GM19043 (cell line): ENCODE measurements at regions not wholly inside any gene's neighbourhood (a gene's known extent, or its start where the extent isn't known, plus 50 kb on each side); places are given as distances from the start of the nearest gene placed in this dataset.

Source experiments
- ATAC-seq: cut with Tn5 transposase; IDR thresholded peaks from one replicate; pipeline ENCODE4 v1.9.1; 2021; ENCODE audit warnings: low read depth; ENCODE audit not compliant: unreplicated experiment

DNA sequence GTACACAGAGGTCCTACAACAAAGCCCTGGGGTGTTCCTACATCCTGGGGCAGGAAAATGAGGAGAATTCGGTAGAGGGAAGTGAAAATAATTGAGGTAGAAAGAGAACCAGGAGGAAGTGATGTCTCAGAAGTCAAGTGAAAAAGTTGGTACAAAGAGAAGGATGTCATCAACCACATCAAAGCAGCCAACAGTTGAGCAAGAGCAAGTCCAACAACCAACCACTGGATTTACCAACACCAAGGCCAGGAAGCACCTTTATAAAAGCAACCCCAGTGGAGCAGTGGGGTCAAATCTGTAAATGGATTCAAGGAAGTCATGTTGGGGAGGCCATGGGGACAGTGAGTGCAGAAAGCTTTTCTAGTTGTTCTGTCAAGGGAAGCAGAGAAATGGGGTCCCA lies 360.4 kb downstream of the ZNF516 start:
- ATAC-seq = no peak

DNA sequence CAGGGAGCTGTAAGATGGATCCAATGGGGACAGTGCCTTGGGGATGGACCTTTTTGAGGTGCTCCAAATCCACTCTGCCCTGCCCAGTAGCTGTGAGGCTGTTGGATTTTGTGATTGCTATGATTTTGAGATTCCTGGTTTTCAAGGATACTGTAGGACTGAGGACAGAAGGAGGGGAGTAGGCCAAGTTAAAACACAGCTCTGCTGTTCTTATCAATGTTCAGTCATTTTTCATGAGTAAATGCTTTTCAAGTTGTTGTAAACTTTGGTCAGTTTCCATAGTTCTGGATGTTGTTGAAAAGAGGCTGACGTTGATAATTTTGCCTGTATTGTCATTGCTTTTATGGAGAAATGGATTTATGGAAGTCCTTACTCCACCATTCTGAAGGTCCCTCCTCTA lies 361.2 kb downstream of the ZNF516 start:
- no peak for ATAC-seq

DNA sequence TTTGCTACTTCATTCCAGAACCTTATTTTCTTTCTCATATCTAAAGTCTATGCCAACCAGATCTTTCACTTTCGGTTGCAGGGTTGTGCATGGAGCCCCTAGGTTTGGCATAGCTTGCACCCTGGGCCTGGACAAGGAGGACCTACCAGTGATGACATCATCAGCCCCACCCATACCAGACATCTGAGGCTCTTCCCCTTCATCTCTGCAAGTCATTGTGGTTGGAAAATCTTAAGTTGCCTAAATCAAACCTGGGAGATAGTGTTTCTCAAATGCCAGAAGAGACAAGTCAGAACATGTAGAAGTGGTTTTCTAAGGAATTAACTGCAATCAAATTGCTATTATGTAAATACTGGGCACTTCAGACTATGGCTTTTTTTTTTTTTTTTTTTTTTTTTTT lies 363.3 kb downstream of the ZNF516 start:
- ATAC-seq = no peak

DNA sequence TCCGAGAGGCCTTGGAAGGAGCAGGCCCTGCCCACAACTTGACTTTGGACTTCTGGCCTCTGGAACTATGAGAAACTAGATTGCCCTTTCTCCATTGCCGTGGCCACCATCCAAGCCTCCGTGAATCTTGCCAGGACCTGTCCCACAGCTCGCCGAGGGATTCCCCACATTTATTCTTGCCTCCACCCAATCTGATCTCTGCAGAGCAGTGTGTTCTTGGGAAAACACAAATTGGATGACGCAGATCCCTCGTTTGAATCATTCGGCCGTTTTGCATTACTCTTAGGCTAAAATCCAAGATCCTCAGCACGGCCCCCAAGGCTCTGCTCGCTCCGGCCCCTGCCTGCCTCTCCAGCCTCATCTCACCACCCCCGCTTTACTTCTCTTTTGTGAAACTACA lies 364.2 kb downstream of the ZNF516 start:
- no peak for ATAC-seq

DNA sequence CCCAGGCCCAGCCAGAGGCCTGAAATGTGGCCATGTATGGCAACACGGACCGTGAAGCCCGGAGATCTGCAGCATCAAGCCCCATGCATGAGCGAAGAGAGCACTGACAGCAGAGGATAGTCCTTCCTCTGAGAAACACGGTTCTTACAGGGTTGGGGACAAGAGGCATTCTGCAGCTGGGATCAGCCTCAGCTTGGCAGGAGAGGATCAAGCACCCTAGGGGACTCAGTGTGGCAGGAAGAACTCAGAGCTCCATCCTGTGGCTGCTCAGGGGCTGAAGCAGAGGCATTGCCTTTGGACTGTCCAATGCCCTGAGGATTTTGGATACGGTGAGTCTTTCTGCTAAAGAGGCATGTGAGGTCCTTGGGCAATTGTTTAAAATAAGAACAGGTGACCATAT lies 368.7 kb downstream of the ZNF516 start:
- no peak for ATAC-seq

DNA sequence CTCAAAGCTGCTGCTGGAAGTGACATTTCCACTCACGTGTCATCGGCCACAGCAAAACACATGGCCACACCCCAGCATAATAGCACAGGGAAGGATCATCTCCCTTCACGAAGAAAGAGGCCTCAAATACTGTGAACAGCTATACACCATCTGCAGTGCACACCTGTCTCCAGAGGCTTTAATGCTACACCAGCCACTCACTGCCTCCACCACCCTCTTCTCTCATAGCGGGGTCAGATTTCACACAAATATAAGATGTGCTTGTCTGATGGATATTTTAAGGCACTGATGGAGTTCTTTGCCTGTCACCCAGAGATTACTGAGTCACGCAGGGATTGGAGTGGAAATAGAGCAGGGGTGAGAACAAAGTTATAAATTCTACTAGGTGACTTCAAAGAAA lies 374.0 kb downstream of the ZNF516 start:
- no peak for ATAC-seq

DNA sequence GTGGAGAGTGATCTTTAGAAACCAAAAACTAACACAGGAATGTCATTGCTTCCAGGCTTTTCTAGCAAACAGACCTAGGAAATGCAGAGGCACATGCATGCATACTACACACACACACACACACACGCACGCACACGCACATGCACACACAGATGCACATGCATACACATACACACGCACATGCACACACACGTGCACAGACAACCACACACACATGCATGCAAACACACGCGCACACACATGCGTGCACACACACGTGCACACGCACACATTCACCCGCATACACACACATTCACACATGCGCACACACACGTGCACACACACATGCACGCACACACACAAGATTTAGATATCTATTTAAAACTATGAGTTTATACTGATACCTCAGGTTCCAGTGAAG lies 379.5 kb downstream of the ZNF516 start:
- no peak for ATAC-seq

DNA sequence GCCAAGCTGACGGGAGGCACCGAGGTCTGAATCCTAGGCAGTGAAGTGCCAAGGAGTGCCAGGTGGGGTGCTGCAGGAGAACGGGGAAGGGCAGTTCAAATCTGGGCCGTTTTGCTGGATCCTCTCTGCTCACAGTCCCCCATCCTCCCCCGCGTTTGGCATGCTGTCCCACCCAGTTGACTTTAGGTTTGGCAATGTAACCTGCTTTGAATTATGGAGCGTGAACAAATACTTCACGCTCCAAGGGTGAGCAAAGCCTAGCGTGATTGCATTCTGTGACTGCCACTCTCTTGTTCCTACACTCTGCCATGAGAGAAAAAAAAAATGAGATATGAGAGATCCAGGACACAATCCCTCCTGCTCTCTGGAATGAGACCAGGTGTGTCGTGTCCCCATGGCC lies 381.9 kb downstream of the ZNF516 start:
- no peak for ATAC-seq

DNA sequence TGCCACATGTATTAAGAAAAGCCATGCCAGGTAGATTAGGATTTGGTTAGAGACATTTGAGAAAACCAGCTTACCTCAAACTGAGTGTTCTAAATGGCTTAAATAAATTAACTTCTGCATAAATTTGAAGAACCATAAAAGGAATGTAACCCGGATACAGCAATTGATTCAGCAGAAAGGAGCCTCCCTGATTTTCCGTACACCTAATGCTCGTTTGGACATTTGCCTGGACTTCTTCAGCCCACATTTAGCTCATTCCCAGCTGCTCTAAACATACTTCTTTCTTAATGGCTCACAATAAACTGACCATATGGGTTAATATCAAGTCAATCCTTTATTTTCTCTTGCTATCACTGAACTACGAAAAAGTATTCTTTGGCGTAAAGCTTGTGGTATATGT lies 392.4 kb downstream of the ZNF516 start:
- ATAC-seq = no peak

DNA sequence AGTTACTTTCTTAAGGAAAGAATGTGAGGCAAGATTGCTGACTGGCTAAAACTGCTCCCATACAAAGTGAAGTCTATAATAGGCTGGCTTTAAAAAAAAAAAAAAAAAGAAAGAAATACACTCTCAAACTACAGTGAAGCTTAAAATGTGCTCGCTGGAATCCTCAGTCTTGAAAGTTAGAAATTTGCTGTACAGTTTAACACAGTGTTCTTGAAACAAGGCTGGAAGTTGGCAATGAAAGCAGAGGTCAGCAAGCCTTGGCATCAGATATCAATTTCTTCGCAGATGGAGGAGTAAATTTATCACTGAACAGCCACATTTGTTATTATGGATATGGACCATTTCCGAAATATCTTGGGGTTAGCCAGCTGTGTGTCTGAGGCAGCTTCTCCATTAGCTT lies 392.9 kb downstream of the ZNF516 start:
- no peak for ATAC-seq

DNA sequence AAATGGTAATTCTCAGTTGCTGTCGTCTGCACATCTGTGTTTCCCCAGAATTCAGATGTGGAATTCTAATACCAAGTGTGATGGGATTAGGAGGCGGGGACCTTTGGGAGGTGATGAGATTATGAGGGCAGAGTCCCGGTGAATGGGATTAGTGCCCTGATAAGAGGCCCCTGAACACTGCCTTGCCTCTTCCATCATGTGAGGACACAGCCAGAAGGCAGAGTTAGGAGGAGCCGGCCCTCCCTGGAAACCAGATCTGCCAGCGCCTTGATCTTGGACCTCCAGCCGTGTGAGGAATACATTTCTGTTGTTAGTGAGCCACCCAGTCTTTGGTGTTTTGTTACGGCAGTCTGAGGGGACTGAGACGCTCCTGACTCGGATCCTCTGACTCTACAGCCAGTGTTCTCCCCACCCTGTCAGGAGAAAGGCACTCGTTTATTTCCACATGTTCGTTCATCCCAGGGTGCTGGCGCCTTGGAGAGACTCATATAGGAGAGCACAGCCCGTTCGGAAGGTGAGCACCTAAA lies 395.0 kb downstream of the ZNF516 start:
- no peak for ATAC-seq

DNA sequence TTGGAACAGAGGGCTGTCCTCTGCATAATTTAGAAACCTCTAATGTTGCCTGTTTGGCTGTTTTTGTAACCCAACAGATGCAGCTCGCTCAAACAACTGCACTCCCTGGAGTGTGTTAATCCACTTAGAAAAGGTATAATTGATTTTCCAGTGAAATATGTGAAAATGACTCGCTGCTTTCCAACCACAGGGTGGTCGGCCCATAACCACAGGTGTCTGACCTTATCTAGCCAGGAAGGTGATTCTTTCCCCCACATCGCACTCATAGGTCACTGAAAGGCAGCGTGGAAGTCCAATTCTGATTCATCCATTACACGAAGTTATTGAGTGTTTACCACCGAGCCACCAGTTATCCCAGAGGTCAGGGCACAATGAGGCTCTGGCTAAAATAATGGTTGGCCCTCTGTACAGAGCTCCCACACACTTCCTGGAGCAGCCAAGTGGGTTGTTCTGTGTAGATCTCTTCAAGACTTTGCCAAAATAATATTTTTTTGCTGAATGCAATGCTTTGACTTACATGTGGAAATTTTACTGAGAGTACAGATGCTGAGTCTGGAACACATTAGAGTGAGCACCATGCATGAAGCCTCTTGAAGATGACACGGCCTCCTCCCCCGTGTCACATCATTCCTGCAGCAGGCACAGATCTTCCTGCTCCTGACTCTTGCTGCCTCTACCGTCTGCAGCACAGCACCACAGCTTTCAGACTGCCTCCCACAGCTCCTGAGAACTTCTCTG lies 396.2 kb downstream of the ZNF516 start:
- no peak for ATAC-seq

DNA sequence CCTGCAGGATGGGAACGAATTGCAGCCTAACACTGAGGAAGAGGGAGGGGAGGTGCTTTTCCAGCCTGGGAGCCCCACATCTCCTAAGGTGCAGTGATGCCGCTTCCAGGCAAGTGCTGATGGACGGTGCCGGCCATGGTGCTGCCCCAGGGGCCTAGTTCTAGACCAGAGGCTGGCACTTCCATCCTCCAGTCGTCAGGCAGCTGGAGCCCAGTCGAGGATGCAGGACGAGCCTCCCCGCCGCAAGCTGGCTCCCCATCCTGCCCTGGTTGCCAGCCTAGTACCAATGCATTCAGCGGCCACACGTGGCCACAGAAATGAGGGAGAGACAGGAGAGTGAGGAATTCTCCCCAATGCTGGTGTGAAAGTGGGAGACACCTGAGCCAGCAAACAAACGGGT lies 413.5 kb downstream of the ZNF516 start:
- no peak for ATAC-seq

DNA sequence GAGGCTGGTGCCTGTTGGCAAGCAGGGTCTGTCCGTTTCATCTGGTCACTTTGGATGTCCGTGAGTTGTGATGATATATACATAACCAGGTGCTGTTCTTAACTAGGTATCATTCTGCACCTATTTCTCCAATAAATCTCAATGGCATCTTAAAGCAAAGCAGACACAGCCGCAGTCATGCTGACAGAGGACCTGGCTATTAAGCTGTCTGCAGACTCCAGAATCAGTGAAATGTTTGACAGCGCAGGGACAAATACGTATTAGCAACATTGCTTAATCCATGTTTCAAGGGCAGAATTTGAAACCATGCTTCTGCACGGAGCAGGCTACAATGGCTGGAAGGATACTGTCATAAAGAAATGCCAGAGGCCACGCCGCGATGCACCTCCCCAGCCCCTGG lies 414.6 kb downstream of the ZNF516 start:
- no peak for ATAC-seq

DNA sequence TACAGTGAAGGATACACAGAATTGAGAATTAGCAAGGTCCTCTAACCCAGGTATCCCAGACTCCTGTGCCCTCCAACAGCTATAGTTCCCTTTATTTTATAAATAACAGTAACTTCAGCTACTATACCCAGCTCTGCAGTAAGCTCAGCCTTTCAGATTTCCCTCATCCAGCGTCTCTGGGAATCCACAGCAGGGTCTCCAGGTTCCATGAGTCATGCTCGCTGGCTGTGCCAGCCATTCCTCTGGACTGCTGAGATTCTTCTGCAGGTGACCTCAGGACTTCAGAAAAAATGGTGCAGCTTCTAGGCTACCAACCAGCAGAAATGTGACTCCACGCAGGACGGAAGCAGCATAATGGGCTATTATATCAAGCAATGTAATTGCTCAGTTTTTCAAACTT lies 419.3 kb downstream of the ZNF516 start:
- no peak for ATAC-seq

DNA sequence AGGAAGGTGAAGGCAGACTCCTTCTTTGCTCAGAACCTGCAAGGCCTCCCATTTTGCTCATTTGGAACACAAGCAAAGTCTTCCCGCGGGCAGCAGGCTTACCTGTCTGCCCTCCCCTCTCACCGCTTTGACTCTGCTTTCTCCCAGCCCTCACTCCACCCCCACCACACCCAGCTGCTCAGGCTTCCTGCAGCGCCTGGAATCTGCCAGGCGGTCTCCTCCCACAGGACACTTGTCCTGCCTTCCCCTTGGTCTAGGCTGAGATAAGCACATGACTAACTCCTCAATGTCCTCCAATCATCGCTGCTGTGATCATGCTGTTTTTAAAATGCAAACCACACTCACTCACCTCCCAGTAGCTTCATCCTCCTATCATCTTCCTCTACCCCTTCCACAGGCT lies 430.0 kb downstream of the ZNF516 start:
- ATAC-seq = no peak

DNA sequence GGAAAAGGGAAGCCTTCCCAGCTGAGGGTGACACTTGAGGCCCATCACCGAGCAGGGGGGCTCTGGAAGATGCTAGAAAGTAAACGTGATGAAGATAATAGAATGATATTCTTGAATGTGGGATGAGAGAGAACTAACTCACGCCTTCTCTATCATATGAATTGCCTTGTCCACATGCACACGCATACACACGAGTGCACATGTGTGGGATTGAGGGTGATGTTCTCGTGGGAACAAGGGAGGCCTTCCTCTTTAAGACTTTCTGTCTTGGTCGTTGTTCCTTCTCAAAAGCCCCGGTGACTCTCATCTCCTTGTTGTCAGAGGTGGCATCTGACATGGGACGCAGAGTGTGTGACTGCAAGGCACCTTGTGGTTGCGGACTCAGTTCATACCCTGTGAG lies 436.9 kb downstream of the ZNF516 start:
- no peak for ATAC-seq

DNA sequence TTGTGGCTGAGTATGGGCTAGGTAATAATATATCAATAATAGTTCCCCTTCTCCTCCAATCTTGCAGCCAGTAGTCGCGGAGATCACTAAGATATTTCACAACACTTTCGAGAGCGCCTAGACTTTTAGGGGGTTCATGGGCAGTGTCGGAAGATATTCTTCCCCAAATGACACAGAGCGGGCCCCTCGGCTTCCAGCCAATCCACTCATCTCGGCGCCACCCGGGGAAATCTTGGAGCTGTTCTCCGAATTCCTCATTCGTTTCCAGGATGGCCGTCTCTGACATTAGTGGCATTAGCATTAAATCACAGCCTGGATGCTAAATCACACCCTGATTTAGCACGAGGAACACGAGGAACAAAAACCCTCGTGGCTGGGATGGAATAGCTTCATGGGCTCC lies 437.7 kb downstream of the ZNF516 start:
- no peak for ATAC-seq

DNA sequence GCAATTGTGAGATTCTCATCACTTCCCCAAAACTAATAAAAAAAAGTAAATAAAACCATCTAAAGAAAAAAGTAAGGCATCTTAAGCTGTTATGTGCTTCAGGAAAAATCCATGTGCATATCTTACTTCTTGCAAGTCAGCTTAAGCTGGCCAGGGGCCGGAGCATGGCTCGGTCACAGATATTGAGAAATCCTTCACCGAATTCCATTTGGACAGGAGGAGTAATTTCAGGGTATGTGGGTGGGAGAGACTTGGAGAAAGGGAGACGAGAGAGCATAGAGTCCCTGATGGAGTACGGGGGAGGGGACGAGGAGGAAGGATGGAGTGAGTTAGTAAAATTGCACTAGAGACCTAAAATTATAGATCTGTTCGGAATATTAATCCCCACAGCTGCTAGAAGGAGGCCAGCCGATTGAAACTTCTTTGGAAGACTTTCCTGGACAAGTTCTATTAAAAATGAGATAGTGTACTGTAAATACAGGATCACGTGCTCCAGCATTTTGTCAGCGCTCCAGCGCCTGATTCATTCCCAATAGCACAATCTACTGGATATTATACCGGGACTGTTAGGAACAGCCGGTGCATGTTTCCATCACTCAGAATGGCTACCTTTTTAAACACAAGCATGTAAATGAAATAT lies 438.5 kb downstream of the ZNF516 start:
- ATAC-seq = no peak

DNA sequence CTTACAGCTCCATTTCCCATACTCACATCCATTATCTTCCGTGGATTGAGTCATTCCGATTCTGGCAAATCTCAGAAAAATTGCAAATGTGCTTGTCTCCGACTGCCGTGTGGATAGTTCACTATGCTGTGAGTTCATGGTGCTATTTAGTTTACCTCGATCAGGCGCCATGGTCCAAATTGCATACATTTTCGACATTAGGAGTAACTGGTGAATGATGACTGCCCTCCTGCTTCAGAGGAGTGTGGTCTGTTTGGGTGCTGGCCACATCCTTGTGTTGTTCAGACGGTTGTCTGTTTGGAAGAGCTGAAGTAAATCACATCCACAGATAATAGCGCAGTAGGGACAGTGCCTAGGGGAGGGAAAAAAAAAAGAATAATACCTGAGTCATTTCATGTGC lies 439.5 kb downstream of the ZNF516 start:
- ATAC-seq = no peak

DNA sequence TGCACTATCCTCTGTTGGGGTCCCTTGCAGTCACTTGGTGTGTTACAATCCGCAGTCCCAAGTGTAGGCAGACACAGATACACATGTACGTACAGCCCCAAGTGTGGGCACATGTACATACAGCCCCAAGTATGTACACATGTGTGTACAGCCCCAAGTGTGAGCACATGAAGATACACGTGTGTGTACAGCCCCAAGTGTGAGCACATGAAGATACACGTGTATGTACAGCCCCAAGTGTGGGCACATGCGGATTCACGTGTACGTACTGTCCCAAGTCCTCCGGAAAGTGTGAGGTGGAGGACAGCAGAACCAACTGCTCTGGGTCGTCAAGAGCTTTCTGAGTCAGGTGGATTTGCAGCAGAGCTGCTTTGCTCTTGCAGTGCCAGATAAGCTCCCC lies 440.0 kb downstream of the ZNF516 start:
- no peak for ATAC-seq

DNA sequence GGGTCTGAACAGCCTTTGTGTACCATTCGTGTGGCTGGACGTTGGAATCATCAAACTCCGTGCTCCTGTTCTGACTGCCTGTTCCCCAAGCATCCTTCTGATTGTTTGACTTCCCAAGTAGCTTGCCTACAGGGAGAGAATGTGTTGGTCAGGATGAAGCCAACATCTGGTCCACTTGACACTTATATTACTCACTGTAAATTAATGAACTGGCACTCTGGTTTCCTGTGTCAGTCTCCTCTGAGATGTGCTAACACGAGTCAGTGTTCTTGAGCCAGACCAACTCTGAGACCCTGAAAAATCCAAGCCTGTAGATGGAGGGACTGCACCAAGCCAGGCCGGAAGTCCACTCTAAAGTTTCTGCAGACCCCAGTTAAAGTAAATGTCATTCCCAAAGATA lies 440.9 kb downstream of the ZNF516 start:
- no peak for ATAC-seq
